Neural cell (in vitro differentiated cells): ENCODE measurements at regions not wholly inside any gene's neighbourhood (a gene's known extent, or its start where the extent isn't known, plus 50 kb on each side); places are given as distances from the start of the nearest gene placed in this dataset.

Experiments used
- H2AFZ ChIP-seq: fragments of 200-600, 300-800 bp; sonication (generic), shearing (Covaris generic); 2 replicates; pipeline ENCODE4 v1.6.0; 2014; ENCODE audit warnings: low read depth, mild to moderate bottlenecking, antibody characterized with exemption, low read length, moderate library complexity
- H3F3A ChIP-seq: fragments of 200-600 bp; shearing (Covaris generic); 2 replicates; pipeline ENCODE4 v1.6.1; 2016; ENCODE audit warnings: mild to moderate bottlenecking, moderate library complexity, mixed read lengths, antibody characterized with exemption, low read length; ENCODE audit not compliant: insufficient read depth, poor library complexity, severe bottlenecking
- H3K27ac ChIP-seq: fragments of 200-600, 300-800 bp; sonication (generic), shearing (Covaris generic); 2 replicates; pipeline ENCODE4 v1.5.1; 2014; ENCODE audit warnings: mild to moderate bottlenecking, low read length, moderate library complexity
- H3K27me3 ChIP-seq: fragments of 300-800, 200-600 bp; sonication (generic), shearing (Covaris generic); 2 replicates; pipeline ENCODE4 v1.6.0; 2014; ENCODE audit warnings: mild to moderate bottlenecking, low read depth, low read length, moderate library complexity; ENCODE audit not compliant: insufficient read depth
- H3K36me3 ChIP-seq: fragments of 300-800, 200-600 bp; sonication (generic), shearing (Covaris generic); 2 replicates; pipeline ENCODE4 v1.5.1; 2014; ENCODE audit warnings: mild to moderate bottlenecking, antibody characterized with exemption, low read length, moderate library complexity; ENCODE audit not compliant: insufficient read depth
- H3K4me2 ChIP-seq: fragments of 300-800, 200-600 bp; sonication (generic), shearing (Covaris generic); 2 replicates; pipeline ENCODE4 v1.6.0; 2014; ENCODE audit warnings: mild to moderate bottlenecking, low read length
- H3K4me3 ChIP-seq: fragments of 300-800, 200-600 bp; sonication (generic), shearing (Covaris generic); 2 replicates; pipeline ENCODE4 v1.5.1; 2014; ENCODE audit warnings: mild to moderate bottlenecking, low read length, moderate library complexity
- H3K79me2 ChIP-seq: fragments of 200-600 bp; shearing (Covaris generic); replicated peaks from 2 replicates; pipeline ENCODE4 v1.6.0; 2014; ENCODE audit warnings: mild to moderate bottlenecking, low read length, moderate library complexity; ENCODE audit not compliant: insufficient read depth
- H3K9ac ChIP-seq: fragments of 300-800, 200-600 bp; sonication (generic), shearing (Covaris generic); 2 replicates; pipeline ENCODE4 v1.6.1; 2016; ENCODE audit warnings: mild to moderate bottlenecking, low read length, mixed read lengths
- H3K9me2 ChIP-seq: fragments of 200-600 bp; shearing (Covaris generic); 2 replicates; pipeline ENCODE4 v1.6.1; 2016; ENCODE audit warnings: mild to moderate bottlenecking, low read length, mixed read lengths; ENCODE audit not compliant: insufficient read depth
- H3K9me3 ChIP-seq: fragments of 200-600, 300-800 bp; sonication (generic), shearing (Covaris generic); 2 replicates; pipeline ENCODE4 v1.6.1; 2016; ENCODE audit warnings: mild to moderate bottlenecking, mixed run types, low read length, moderate library complexity, mixed read lengths
- H4K20me1 ChIP-seq: fragments of 200-600 bp; shearing (Covaris generic); 2 replicates; pipeline ENCODE4 v1.6.1; 2016; ENCODE audit warnings: mild to moderate bottlenecking, mixed run types; ENCODE audit not compliant: insufficient read depth
- EP300 ChIP-seq: fragments of 450-650 bp; conservative IDR thresholded peaks from 2 replicates; pipeline ENCODE4 v1.6.1; 2014; ENCODE audit warnings: antibody characterized with exemption, mild to moderate bottlenecking, moderate library complexity; ENCODE audit not compliant: poor library complexity, severe bottlenecking
- EZH2 ChIP-seq: fragments of 200-600, 300-800 bp; shearing (Covaris generic), sonication (generic); IDR thresholded peaks from 2 replicates; pipeline ENCODE4 v1.6.1; 2014; ENCODE audit warnings: antibody characterized with exemption, low read length, borderline replicate concordance, mild to moderate bottlenecking; ENCODE audit not compliant: insufficient read depth, poor library complexity, severe bottlenecking
- MXI1 ChIP-seq: fragments of 450-650 bp; conservative IDR thresholded peaks from 2 replicates; pipeline ENCODE4 v1.6.1; 2014; ENCODE audit warnings: antibody characterized with exemption, mild to moderate bottlenecking; ENCODE audit not compliant: poor library complexity, severe bottlenecking
- POLR2AphosphoS5 ChIP-seq: IDR thresholded peaks from 2 replicates; pipeline ENCODE4 v1.6.1; 2012
- RAD21 ChIP-seq: fragments of 450-650 bp; conservative IDR thresholded peaks from 2 replicates; pipeline ENCODE4 v1.6.1; 2014; ENCODE audit warnings: antibody characterized with exemption, mild to moderate bottlenecking, moderate library complexity
- SMC3 ChIP-seq: fragments of 450-650 bp; conservative IDR thresholded peaks from 2 replicates; pipeline ENCODE4 v1.6.1; 2014; ENCODE audit warnings: antibody characterized with exemption, mild to moderate bottlenecking, moderate library complexity; ENCODE audit not compliant: poor library complexity
- TAF1 ChIP-seq: IDR thresholded peaks from 2 replicates; pipeline ENCODE4 v1.6.1; 2012; ENCODE audit warnings: low read depth
- TF ChIP-seq, protein P1 (sequence below): fragments of 450-650 bp; IDR thresholded peaks from 2 replicates; pipeline ENCODE4 v1.5.1; 2014; ENCODE audit warnings: antibody characterized with exemption, mild to moderate bottlenecking, moderate library complexity; ENCODE audit not compliant: poor library complexity, severe bottlenecking
- TF ChIP-seq, protein P2 (sequence below): IDR thresholded peaks from 2 replicates; pipeline ENCODE4 v1.6.1; 2012; ENCODE audit warnings: borderline replicate concordance

DNA sequence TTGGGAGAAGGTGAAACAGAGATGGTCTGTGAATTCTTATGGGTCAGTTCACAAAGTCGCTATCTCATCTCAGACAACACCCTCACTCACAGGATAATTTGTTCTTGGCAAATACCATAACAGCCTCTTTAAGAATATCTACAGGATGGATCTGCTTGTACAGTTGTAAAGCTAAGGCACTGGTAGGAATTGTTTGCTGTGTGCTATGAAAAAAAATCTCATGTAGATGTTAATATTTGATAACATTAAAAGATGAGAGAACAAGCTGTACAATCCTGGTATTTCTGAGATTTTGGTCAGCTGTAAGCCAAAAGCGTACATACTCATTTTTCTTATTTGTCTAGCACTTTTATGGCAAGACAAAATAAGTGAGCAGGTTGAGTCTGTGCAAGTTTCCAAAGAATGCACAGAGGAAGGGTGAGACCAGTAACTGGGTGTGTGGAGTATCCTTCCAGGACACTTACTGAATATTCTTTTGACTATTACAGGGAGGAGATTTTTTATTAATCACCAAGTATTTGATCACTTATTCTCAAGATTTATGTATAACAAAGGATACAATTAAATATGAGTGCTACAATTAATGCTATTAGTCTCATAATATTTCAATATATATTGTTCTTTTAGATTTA is 814.5 kb upstream of the MIR17HG start:
- no peaks in the 10 kb centered on the region for H3K9me2 ChIP-seq

GRCh38 chr13:90533866-90534265 is 813.6 kb upstream of the MIR17HG start:
- Histone ChIP-seq H4K20me1 (no peaks in the 10 kb centered on the region), H3K4me3 (no peak overlapping the region), H3K9me3 (no peaks in the 10 kb centered on the region), H3K27ac (no peak overlapping the region), H2AFZ (no peak overlapping the region), H3F3A (no peaks in the 10 kb centered on the region), H3K9me2 (no peaks in the 10 kb centered on the region), H3K9ac (no peak overlapping the region), H3K79me2 (no peaks in the 10 kb centered on the region), H3K4me2 (no peak overlapping the region), H3K36me3 (no peaks in the 10 kb centered on the region), H3K27me3 (no peaks in the 10 kb centered on the region)
- no peak for TF ChIP-seq MXI1
- TF ChIP-seq EP300, result no peak

More for the DNA sequence above, 814.5 kb upstream of the MIR17HG start:
- TF ChIP-seq POLR2AphosphoS5 (no peak), EP300 (no peak)
- TF ChIP-seq, protein P1, sequence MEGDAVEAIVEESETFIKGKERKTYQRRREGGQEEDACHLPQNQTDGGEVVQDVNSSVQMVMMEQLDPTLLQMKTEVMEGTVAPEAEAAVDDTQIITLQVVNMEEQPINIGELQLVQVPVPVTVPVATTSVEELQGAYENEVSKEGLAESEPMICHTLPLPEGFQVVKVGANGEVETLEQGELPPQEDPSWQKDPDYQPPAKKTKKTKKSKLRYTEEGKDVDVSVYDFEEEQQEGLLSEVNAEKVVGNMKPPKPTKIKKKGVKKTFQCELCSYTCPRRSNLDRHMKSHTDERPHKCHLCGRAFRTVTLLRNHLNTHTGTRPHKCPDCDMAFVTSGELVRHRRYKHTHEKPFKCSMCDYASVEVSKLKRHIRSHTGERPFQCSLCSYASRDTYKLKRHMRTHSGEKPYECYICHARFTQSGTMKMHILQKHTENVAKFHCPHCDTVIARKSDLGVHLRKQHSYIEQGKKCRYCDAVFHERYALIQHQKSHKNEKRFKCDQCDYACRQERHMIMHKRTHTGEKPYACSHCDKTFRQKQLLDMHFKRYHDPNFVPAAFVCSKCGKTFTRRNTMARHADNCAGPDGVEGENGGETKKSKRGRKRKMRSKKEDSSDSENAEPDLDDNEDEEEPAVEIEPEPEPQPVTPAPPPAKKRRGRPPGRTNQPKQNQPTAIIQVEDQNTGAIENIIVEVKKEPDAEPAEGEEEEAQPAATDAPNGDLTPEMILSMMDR, result no peak
- no peak overlapping the region for H3K27ac ChIP-seq
- H3K36me3 ChIP-seq, result no peaks in the 10 kb centered on the region
- no peak overlapping the region for H3K4me2 ChIP-seq
- no peaks in the 10 kb centered on the region for H3K27me3 ChIP-seq
- H4K20me1 ChIP-seq, result no peaks in the 10 kb centered on the region
- no peak overlapping the region for H2AFZ ChIP-seq
- H3K4me3 ChIP-seq, result no peak overlapping the region
- no peaks in the 10 kb centered on the region for H3K79me2 ChIP-seq
- H3K9me3 ChIP-seq, result no peaks in the 10 kb centered on the region
- H3F3A ChIP-seq, result no peaks in the 10 kb centered on the region
- no peak overlapping the region for H3K9ac ChIP-seq

- no peaks in the 10 kb centered on the region for H3K36me3 ChIP-seq
- TF ChIP-seq POLR2AphosphoS5, result no peak
- TF ChIP-seq RAD21, result no peak
- TF ChIP-seq TAF1, result no peak
- no peak for TF ChIP-seq EP300
- TF ChIP-seq MXI1, result no peak
- TF ChIP-seq, protein P2, sequence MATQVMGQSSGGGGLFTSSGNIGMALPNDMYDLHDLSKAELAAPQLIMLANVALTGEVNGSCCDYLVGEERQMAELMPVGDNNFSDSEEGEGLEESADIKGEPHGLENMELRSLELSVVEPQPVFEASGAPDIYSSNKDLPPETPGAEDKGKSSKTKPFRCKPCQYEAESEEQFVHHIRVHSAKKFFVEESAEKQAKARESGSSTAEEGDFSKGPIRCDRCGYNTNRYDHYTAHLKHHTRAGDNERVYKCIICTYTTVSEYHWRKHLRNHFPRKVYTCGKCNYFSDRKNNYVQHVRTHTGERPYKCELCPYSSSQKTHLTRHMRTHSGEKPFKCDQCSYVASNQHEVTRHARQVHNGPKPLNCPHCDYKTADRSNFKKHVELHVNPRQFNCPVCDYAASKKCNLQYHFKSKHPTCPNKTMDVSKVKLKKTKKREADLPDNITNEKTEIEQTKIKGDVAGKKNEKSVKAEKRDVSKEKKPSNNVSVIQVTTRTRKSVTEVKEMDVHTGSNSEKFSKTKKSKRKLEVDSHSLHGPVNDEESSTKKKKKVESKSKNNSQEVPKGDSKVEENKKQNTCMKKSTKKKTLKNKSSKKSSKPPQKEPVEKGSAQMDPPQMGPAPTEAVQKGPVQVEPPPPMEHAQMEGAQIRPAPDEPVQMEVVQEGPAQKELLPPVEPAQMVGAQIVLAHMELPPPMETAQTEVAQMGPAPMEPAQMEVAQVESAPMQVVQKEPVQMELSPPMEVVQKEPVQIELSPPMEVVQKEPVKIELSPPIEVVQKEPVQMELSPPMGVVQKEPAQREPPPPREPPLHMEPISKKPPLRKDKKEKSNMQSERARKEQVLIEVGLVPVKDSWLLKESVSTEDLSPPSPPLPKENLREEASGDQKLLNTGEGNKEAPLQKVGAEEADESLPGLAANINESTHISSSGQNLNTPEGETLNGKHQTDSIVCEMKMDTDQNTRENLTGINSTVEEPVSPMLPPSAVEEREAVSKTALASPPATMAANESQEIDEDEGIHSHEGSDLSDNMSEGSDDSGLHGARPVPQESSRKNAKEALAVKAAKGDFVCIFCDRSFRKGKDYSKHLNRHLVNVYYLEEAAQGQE, result no peak
- TF ChIP-seq, protein P1, result no peak
- TF ChIP-seq EZH2, result no peak
- TF ChIP-seq SMC3, result no peak
- H3K4me3 ChIP-seq, result no peak overlapping the region
- no peaks in the 10 kb centered on the region for H3K27me3 ChIP-seq
- H4K20me1 ChIP-seq, result no peaks in the 10 kb centered on the region
- H3K4me2 ChIP-seq, result no peak overlapping the region
- H3K9me2 ChIP-seq, result no peaks in the 10 kb centered on the region
- H3K27ac ChIP-seq, result no peak overlapping the region
- H3K9ac ChIP-seq, result no peak overlapping the region
- no peaks in the 10 kb centered on the region for H3K79me2 ChIP-seq
- H3F3A ChIP-seq, result no peaks in the 10 kb centered on the region
- no peaks in the 10 kb centered on the region for H3K9me3 ChIP-seq
- no peak overlapping the region for H2AFZ ChIP-seq
Observed at GRCh38 chr13:90534617-90535370, 812.7 kb upstream of the MIR17HG start.
